ENCODE measurements at regions not wholly inside any gene's neighbourhood (a gene's known extent, or its start where the extent isn't known, plus 50 kb on each side); places are given as distances from the start of the nearest gene placed in this dataset.

DNA sequence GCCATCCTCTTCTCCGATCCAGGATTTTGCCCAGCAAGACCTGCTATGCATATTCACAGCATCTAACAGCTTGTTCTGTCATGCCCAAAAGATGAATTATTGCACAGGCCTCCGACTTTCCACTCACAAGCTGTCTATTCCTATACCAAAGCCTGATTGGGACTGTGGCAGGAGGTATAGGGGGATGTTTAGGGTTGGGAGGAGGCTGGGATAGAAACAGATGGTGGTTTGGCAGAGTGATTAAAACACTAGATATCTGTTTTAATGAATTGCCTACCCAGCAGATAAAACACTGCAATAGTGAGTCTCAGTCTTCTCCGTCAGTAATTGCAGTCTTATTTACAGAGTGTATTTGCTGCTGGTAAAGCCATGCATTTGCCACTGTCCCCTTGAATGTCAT, 215.3 kb downstream of the TLR4 start:
- TF ChIP-seq YY1 (IDR thresholded peaks at IDR 0.05; ENCODE audit: insufficient read depth, insufficient read length) (no peak), ZNF274 (IDR thresholded peaks at IDR 0.05; ENCODE audit: low read depth, low read length) (no peak)
